Epithelial cell of proximal tubule (primary cell): ENCODE measurements at regions not wholly inside any gene's neighbourhood (a gene's known extent, or its start where the extent isn't known, plus 50 kb on each side); places are given as distances from the start of the nearest gene placed in this dataset.

Source experiments
- DNase-seq: peaks from one replicate; pipeline ENCODE4 v3.0.0-alpha.2; 2011; ENCODE audit warnings: low read depth
- H3K4me3 ChIP-seq: 2 replicates; pipeline ENCODE4 v1.5.1; 2011; ENCODE audit warnings: low read depth, mild to moderate bottlenecking, low read length
- TF ChIP-seq, protein P1 (sequence below): conservative IDR thresholded peaks from 2 replicates; pipeline ENCODE4 v1.5.1; 2012; ENCODE audit warnings: low read depth, mild to moderate bottlenecking, low read length

DNA sequence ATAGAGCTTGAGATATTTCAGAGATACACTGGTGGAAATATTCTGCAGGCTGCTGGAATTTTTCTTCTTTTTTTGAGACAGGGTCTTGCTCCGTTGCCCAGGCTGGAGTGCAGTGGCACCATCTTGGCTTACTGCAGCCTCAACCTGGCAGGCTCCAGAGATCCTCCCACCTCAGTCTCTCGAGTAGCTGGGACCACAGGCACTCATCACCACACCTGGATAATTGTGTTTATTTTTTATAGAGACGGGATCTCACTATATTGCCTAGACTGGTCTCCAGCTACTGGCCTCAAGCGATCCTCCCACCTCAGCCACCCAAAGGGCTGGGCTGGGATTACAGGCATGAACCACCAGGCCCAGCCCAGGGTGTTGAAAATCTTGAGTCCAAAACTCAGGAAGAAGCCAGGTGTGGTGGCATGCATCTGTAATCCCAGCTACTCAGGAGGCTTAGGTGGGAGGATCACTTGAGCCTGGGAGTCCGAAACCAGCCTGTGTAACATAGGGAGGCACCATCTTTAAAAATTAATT, 55.7 kb upstream of the FOXK1 start:
- no peak overlapping the region for H3K4me3 ChIP-seq
- DNase-seq = no peak
- TF ChIP-seq, protein P1, sequence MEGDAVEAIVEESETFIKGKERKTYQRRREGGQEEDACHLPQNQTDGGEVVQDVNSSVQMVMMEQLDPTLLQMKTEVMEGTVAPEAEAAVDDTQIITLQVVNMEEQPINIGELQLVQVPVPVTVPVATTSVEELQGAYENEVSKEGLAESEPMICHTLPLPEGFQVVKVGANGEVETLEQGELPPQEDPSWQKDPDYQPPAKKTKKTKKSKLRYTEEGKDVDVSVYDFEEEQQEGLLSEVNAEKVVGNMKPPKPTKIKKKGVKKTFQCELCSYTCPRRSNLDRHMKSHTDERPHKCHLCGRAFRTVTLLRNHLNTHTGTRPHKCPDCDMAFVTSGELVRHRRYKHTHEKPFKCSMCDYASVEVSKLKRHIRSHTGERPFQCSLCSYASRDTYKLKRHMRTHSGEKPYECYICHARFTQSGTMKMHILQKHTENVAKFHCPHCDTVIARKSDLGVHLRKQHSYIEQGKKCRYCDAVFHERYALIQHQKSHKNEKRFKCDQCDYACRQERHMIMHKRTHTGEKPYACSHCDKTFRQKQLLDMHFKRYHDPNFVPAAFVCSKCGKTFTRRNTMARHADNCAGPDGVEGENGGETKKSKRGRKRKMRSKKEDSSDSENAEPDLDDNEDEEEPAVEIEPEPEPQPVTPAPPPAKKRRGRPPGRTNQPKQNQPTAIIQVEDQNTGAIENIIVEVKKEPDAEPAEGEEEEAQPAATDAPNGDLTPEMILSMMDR = no peak

- H3K4me3 ChIP-seq = no peak overlapping the region
- no peak for DNase-seq
- TF ChIP-seq, protein P1 = no peak
Observed at GRCh38 chr7:4629287-4629895, 52.7 kb upstream of the FOXK1 start.

DNA sequence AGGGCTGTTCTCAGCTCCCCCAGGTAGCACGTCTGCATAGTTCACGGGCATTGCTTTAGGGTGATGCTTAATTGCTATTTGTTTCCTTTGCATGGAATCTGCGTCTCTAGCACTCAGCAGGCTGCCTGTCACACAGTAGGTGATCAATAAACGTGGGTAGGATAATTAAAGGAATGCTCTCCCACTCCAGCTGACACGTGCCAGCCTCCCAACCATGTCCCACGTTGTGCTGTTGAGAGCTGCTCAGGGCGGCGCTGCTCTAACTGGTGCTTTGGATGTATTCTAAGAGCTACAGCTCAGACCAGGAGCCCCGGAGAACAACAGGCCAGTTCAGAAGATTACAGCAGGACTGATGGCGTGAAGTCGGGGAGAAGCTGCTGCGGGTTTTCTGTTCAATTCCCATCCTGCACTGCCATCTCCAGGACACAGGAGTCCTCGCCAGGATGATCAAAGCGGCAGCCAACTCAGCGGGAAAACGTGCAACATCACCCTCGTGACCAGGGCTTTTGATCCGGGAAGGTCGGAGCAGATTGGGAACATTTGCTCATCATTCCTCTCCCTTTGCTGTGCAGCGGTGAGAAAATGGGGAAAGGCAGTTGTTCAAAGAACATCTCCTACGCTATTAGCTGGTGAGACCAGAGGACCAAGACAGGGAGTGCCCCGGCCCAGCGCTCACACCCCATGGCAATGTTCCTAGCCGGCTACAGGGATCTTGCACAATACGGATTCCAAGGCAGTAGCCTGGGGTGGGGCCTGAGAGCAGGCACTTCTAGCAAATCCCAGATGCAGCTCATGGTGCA, 50.5 kb upstream of the FOXK1 start:
- TF ChIP-seq, protein P1 = peak; percentile 90
- peak; percentile 74 for DNase-seq
- H3K4me3 ChIP-seq = peak overlapping the region; percentile 51
